H1 (cell line): ENCODE measurements at regions not wholly inside any gene's neighbourhood (a gene's known extent, or its start where the extent isn't known, plus 50 kb on each side); places are given as distances from the start of the nearest gene placed in this dataset.

Experiments
- CTCF ChIA-PET: fragments of 300-600 bp; sonication (Branson Sonifier 250); formaldehyde crosslinking; loops from one replicate; lab custom pipeline; 2021; ENCODE audit not compliant: partially characterized antibody; lab: Charles Lee
- POLR2A ChIA-PET: fragments of 300-600 bp; sonication (Branson Sonifier 250); formaldehyde crosslinking; loops from one replicate; lab custom pipeline; 2021; ENCODE audit warnings: inconsistent platforms; ENCODE audit not compliant: partially characterized antibody; lab: Charles Lee
- DNase-seq, 2 experiments: peaks; one replicate each; pipeline versions ENCODE4 v3.0.0 to v3.0.0-alpha.2; 2010 to 2022; ENCODE audit warnings: low spot score in 2 of 2, low read depth in 1 of 2, mixed read lengths in 1 of 2
- FAIRE-seq: peaks from 2 replicates; lab custom pipeline; 2011; peaks lifted over from hg19 to GRCh38; lab: Jason Lieb, UNC
- H2AFZ ChIP-seq: 2 replicates; pipeline ENCODE4 v1.8.1; 2012; ENCODE audit warnings: low read length, inconsistent platforms
- H2AK5ac ChIP-seq: 2 replicates; pipeline ENCODE4 v1.6.1; 2013; ENCODE audit warnings: low read depth, low read length
- H2BK120ac ChIP-seq: replicated peaks from 2 replicates; pipeline ENCODE3; 2013; ENCODE audit warnings: low read depth, low read length, inconsistent platforms
- H2BK12ac ChIP-seq: 2 replicates; pipeline ENCODE4 v1.6.1; 2013; ENCODE audit warnings: low read depth, low read length
- H2BK15ac ChIP-seq: 2 replicates; pipeline ENCODE4 v1.6.1; 2013; ENCODE audit warnings: low read length
- H2BK20ac ChIP-seq: 2 replicates; pipeline ENCODE4 v1.6.1; 2013; ENCODE audit warnings: low read length
- H2BK5ac ChIP-seq: 2 replicates; pipeline ENCODE4 v1.6.1; 2013; ENCODE audit warnings: low read depth, low read length
- H3K14ac ChIP-seq: 2 replicates; pipeline ENCODE4 v1.6.1; 2013; ENCODE audit warnings: inconsistent platforms; ENCODE audit not compliant: insufficient read length
- H3K18ac ChIP-seq: 2 replicates; pipeline ENCODE4 v1.6.1; 2013; ENCODE audit warnings: low read length; ENCODE audit errors: extremely low read depth
- H3K23ac ChIP-seq: 2 replicates; pipeline ENCODE4 v1.6.1; 2013; ENCODE audit warnings: inconsistent platforms; ENCODE audit not compliant: insufficient read length
- H3K23me2 ChIP-seq: 2 replicates; pipeline ENCODE4 v1.6.1; 2013; ENCODE audit warnings: low read depth, low read length
- H3K27ac ChIP-seq: 2 replicates; pipeline ENCODE4 v1.6.1; 2011; ENCODE audit warnings: low read depth, low read length, inconsistent platforms
- H3K27me3 ChIP-seq, 4 experiments: replicated peaks in 1 of 4; 1 replicate in 1 of 4; 2 replicates in 3 of 4; pipeline versions ENCODE4 v1.6.1 to v1.8.1; 2011 to 2013; ENCODE audit warnings: low read length in 3 of 4, mild to moderate bottlenecking in 3 of 4, inconsistent platforms in 2 of 4, mixed read lengths in 2 of 4, moderate library complexity in 1 of 4; ENCODE audit not compliant: control insufficient read depth in 3 of 4, insufficient read depth in 3 of 4; ENCODE audit errors: extremely low read depth in 1 of 4
- H3K36me3 ChIP-seq, 4 experiments: 2 replicates each; pipeline versions ENCODE4 v1.6.1 to v1.8.1; 2011 to 2013; ENCODE audit warnings: mild to moderate bottlenecking in 4 of 4, low read length in 3 of 4, moderate library complexity in 2 of 4, control low read depth in 1 of 4, inconsistent platforms in 1 of 4; ENCODE audit not compliant: insufficient read depth in 4 of 4, control insufficient read depth in 2 of 4
- H3K4ac ChIP-seq: replicated peaks from 2 replicates; pipeline ENCODE3; 2013; ENCODE audit warnings: low read length, low read depth, mixed read lengths, inconsistent platforms; ENCODE audit not compliant: insufficient read length
- H3K4me1 ChIP-seq, 4 experiments: replicated peaks in 1 of 4; 1 replicate in 1 of 4; 2 replicates in 3 of 4; pipeline versions ENCODE4 v1.6.1 to v1.8.1; 2011 to 2013; ENCODE audit warnings: low read length in 3 of 4, inconsistent platforms in 2 of 4, mixed read lengths in 1 of 4; ENCODE audit not compliant: insufficient read depth in 4 of 4, control insufficient read depth in 3 of 4
- H3K4me2 ChIP-seq, 2 experiments: 2 replicates each; pipeline versions ENCODE4 v1.6.1 to v1.8.1; 2011 to 2013; ENCODE audit warnings: low read depth in 2 of 2, low read length in 2 of 2, control low read depth in 1 of 2, inconsistent platforms in 1 of 2, mild to moderate bottlenecking in 1 of 2; ENCODE audit not compliant: insufficient read depth in 1 of 2
- H3K4me3 ChIP-seq, 4 experiments: fragments of 200-600, 300-600 bp in 1 of 4; sonication (generic), shearing (Covaris generic), sonication (Bioruptor Twin) in 1 of 4; 2 replicates each; pipeline versions ENCODE4 v1.5.1 to v1.8.1; 2011 to 2016; ENCODE audit warnings: low read length in 4 of 4, low read depth in 3 of 4, control low read depth in 2 of 4, inconsistent platforms in 2 of 4, mild to moderate bottlenecking in 2 of 4, mixed read lengths in 1 of 4, moderate library complexity in 1 of 4; ENCODE audit not compliant: insufficient read depth in 2 of 4; ENCODE audit errors: extremely low read depth in 1 of 4
- H3K56ac ChIP-seq: replicated peaks from 2 replicates; pipeline ENCODE3; 2013; ENCODE audit warnings: low read depth, mild to moderate bottlenecking, mixed read lengths, low read length, inconsistent platforms; ENCODE audit not compliant: insufficient read length
- H3K79me1 ChIP-seq: 2 replicates; pipeline ENCODE4 v1.6.1; 2013; ENCODE audit warnings: low read depth, low read length, control low read depth
- H3K79me2 ChIP-seq, 2 experiments: 2 replicates each; pipeline versions ENCODE4 v1.6.1 to v1.8.1; 2012 to 2013; ENCODE audit warnings: low read length in 2 of 2, mild to moderate bottlenecking in 2 of 2, inconsistent platforms in 1 of 2; ENCODE audit not compliant: insufficient read depth in 2 of 2, control insufficient read depth in 1 of 2
- H3K9ac ChIP-seq, 4 experiments: replicated peaks in 1 of 4; 1 replicate in 1 of 4; 2 replicates in 3 of 4; pipeline versions ENCODE4 v1.6.1 to v1.8.1; 2011 to 2013; ENCODE audit warnings: low read depth in 3 of 4, low read length in 3 of 4, control low read depth in 2 of 4, mild to moderate bottlenecking in 2 of 4, moderate library complexity in 2 of 4, inconsistent platforms in 1 of 4; ENCODE audit errors: extremely low read depth in 1 of 4
- H3K9me3 ChIP-seq, 2 experiments: 2 replicates each; pipeline versions ENCODE4 v1.6.1 to v1.8.1; 2012 to 2013; ENCODE audit warnings: mild to moderate bottlenecking in 2 of 2, moderate library complexity in 2 of 2, control low read depth in 1 of 2, inconsistent platforms in 1 of 2, low read depth in 1 of 2, low read length in 1 of 2, mixed read lengths in 1 of 2; ENCODE audit not compliant: insufficient read depth in 2 of 2
- H4K20me1 ChIP-seq, 2 experiments: replicated peaks in 1 of 2; 2 replicates each; pipeline versions ENCODE3 to v1.8.1; 2011 to 2013; ENCODE audit warnings: inconsistent platforms in 2 of 2, low read length in 2 of 2, mild to moderate bottlenecking in 1 of 2; ENCODE audit not compliant: insufficient read depth in 2 of 2, control insufficient read depth in 1 of 2
- H4K5ac ChIP-seq: 2 replicates; pipeline ENCODE4 v1.6.1; 2013; ENCODE audit warnings: low read length, low read depth, mixed read lengths, inconsistent platforms; ENCODE audit not compliant: insufficient read length
- H4K8ac ChIP-seq: 2 replicates; pipeline ENCODE4 v1.8.0; 2013; ENCODE audit warnings: mild to moderate bottlenecking, moderate library complexity, low read length, inconsistent platforms; ENCODE audit not compliant: insufficient read depth; ENCODE audit errors: extremely low read depth
- H4K91ac ChIP-seq: replicated peaks from 2 replicates; pipeline ENCODE3; 2013; ENCODE audit warnings: low read length, mixed read lengths, inconsistent platforms; ENCODE audit not compliant: insufficient read length
- KDM4A ChIP-seq: IDR thresholded peaks from one replicate; pipeline ENCODE4 v1.7.1; 2012; ENCODE audit warnings: low read depth, mild to moderate bottlenecking, moderate library complexity, low read length, inconsistent platforms; ENCODE audit not compliant: severe bottlenecking

GRCh38 chr9:2386566-2386965, 235.0 kb upstream of the VLDLR start:
- Histone ChIP-seq H3K9ac (no peak overlapping the region), H3K4me2 (no peak overlapping the region), H3K56ac (no peak overlapping the region), H3K36me3 (no peaks in the 10 kb centered on the region), H3K4me1 (no peaks in the 10 kb centered on the region), H3K79me2 (no peaks in the 10 kb centered on the region), H4K5ac (no peak overlapping the region), H2BK5ac (no peak overlapping the region), H4K91ac (no peak overlapping the region), H3K18ac (no peak overlapping the region), H2BK120ac (no peak overlapping the region), H2BK15ac (no peak overlapping the region), H3K79me1 (no peaks in the 10 kb centered on the region), H2BK12ac (no peak overlapping the region), H4K8ac (no peak overlapping the region), H3K27me3 (no peaks in the 10 kb centered on the region), H3K23me2 (no peaks in the 10 kb centered on the region), H2AFZ (no peak overlapping the region), H2AK5ac (no peak overlapping the region), H2BK20ac (no peak overlapping the region), H4K20me1 (no peaks in the 10 kb centered on the region), H3K23ac (no peak overlapping the region), H3K4ac (no peak overlapping the region), H3K9me3 (peaks cover 6 to 9% of the 10 kb centered on the region in 2 experiments; a peak in 3 of 4 replicates), H3K14ac (no peak overlapping the region), H3K27ac (no peak overlapping the region), H3K4me3 (no peak overlapping the region)
- ChIA-PET CTCF (interaction anchor here (0.6 kb wide), 1 partner anchor 1406 kb away, joined by 3 read pairs; no protein-coding TSS in a partner anchor), POLR2A (no interaction called here)
- no peak for FAIRE-seq
- TF ChIP-seq KDM4A, result no peak
- no peak for DNase-seq
